ENCODE measurements at regions not wholly inside any gene's neighbourhood (a gene's known extent, or its start where the extent isn't known, plus 50 kb on each side); places are given as distances from the start of the nearest gene placed in this dataset.

- no peak overlapping the region for H3K9ac ChIP-seq (ENCODE audit: low read length)
- H3K4me1 ChIP-seq (ENCODE audit: low read length) = no peaks in the 10 kb centered on the region
- H3K27me3 ChIP-seq (ENCODE audit: low read depth, low read length) = no peaks in the 10 kb centered on the region
- H3K79me2 ChIP-seq (ENCODE audit: low read length) = no peaks in the 10 kb centered on the region
- no peak overlapping the region for H3K27ac ChIP-seq (ENCODE audit: low read length)
- no peak overlapping the region for H3K4me3 ChIP-seq (ENCODE audit: low read length)
- H3K9me3 ChIP-seq (ENCODE audit: insufficient read depth, low read length) = no peaks in the 10 kb centered on the region
- no peak overlapping the region for H3K4me2 ChIP-seq (ENCODE audit: low read length)
- TF ChIP-seq CTCF (IDR thresholded peaks at IDR 0.05; ENCODE audit: low read depth, low read length) (no peak), EZH2phosphoT487 (IDR thresholded peaks at IDR 0.05; ENCODE audit: low read depth) (no peak)
- H2AFZ ChIP-seq (ENCODE audit: low read depth, low read length) = no peak overlapping the region
- no peaks in the 10 kb centered on the region for H3K36me3 ChIP-seq (replicated peaks; ENCODE audit: low read depth, low read length)
- H4K20me1 ChIP-seq (ENCODE audit: insufficient read depth, low read length) = no peaks in the 10 kb centered on the region
These were observed 217.9 kb downstream of the UBE2E3 start for GRCh38 chr2:181198183-181198864.

- no peaks in the 10 kb centered on the region for H3K4me1 ChIP-seq (ENCODE audit: low read length)
- H3K4me2 ChIP-seq (ENCODE audit: low read length) = no peak overlapping the region
- no peaks in the 10 kb centered on the region for H3K79me2 ChIP-seq (ENCODE audit: low read length)
- no peaks in the 10 kb centered on the region for H3K36me3 ChIP-seq (replicated peaks; ENCODE audit: low read depth, low read length)
- H3K9ac ChIP-seq (ENCODE audit: low read length) = no peak overlapping the region
- TF ChIP-seq EZH2phosphoT487 (IDR thresholded peaks at IDR 0.05; ENCODE audit: low read depth) (no peak), CTCF (IDR thresholded peaks at IDR 0.05; ENCODE audit: low read depth, low read length) (no peak)
- H3K27me3 ChIP-seq (ENCODE audit: low read depth, low read length) = no peaks in the 10 kb centered on the region
- no peak overlapping the region for H3K4me3 ChIP-seq (ENCODE audit: low read length)
- no peak overlapping the region for H3K27ac ChIP-seq (ENCODE audit: low read length)
- H4K20me1 ChIP-seq (ENCODE audit: insufficient read depth, low read length) = no peaks in the 10 kb centered on the region
- no peaks in the 10 kb centered on the region for H3K9me3 ChIP-seq (ENCODE audit: insufficient read depth, low read length)
- H2AFZ ChIP-seq (ENCODE audit: low read depth, low read length) = no peak overlapping the region
These were observed 223.0 kb downstream of the UBE2E3 start for GRCh38 chr2:181203412-181203811.

GRCh38 chr2:181203916-181204315 is 223.5 kb downstream of the UBE2E3 start:
- Histone ChIP-seq H3K27ac (ENCODE audit: low read length) (no peak overlapping the region), H3K79me2 (ENCODE audit: low read length) (no peaks in the 10 kb centered on the region), H4K20me1 (ENCODE audit: insufficient read depth, low read length) (no peaks in the 10 kb centered on the region), H3K9me3 (ENCODE audit: insufficient read depth, low read length) (no peaks in the 10 kb centered on the region), H3K4me3 (ENCODE audit: low read length) (no peak overlapping the region), H3K4me1 (ENCODE audit: low read length) (no peaks in the 10 kb centered on the region), H3K27me3 (ENCODE audit: low read depth, low read length) (no peaks in the 10 kb centered on the region), H3K4me2 (ENCODE audit: low read length) (no peak overlapping the region), H2AFZ (ENCODE audit: low read depth, low read length) (no peak overlapping the region), H3K9ac (ENCODE audit: low read length) (no peak overlapping the region), H3K36me3 (replicated peaks; ENCODE audit: low read depth, low read length) (no peaks in the 10 kb centered on the region)
- TF ChIP-seq EZH2phosphoT487 (IDR thresholded peaks at IDR 0.05; ENCODE audit: low read depth) = no peak
- TF ChIP-seq CTCF (IDR thresholded peaks at IDR 0.05; ENCODE audit: low read depth, low read length) = no peak

- H3K4me3 ChIP-seq (ENCODE audit: low read length) = no peak overlapping the region
- H3K27ac ChIP-seq (ENCODE audit: low read length) = no peak overlapping the region
- no peak overlapping the region for H2AFZ ChIP-seq (ENCODE audit: low read depth, low read length)
- no peak overlapping the region for H3K4me2 ChIP-seq (ENCODE audit: low read length)
- no peaks in the 10 kb centered on the region for H3K27me3 ChIP-seq (ENCODE audit: low read depth, low read length)
- no peak for TF ChIP-seq EZH2phosphoT487 (IDR thresholded peaks at IDR 0.05; ENCODE audit: low read depth)
- TF ChIP-seq CTCF (IDR thresholded peaks at IDR 0.05; ENCODE audit: low read depth, low read length) = no peak
- no peaks in the 10 kb centered on the region for H3K9me3 ChIP-seq (ENCODE audit: insufficient read depth, low read length)
- H3K79me2 ChIP-seq (ENCODE audit: low read length) = no peaks in the 10 kb centered on the region
- no peaks in the 10 kb centered on the region for H4K20me1 ChIP-seq (ENCODE audit: insufficient read depth, low read length)
- H3K9ac ChIP-seq (ENCODE audit: low read length) = no peak overlapping the region
- no peaks in the 10 kb centered on the region for H3K4me1 ChIP-seq (ENCODE audit: low read length)
- H3K36me3 ChIP-seq (replicated peaks; ENCODE audit: low read depth, low read length) = no peaks in the 10 kb centered on the region
These were observed 238.0 kb downstream of the UBE2E3 start for GRCh38 chr2:181218401-181218821.
